ENCODE measurements at regions not wholly inside any gene's neighbourhood (a gene's known extent, or its start where the extent isn't known, plus 50 kb on each side); places are given as distances from the start of the nearest gene placed in this dataset.

- TF ChIP-seq, protein P1, sequence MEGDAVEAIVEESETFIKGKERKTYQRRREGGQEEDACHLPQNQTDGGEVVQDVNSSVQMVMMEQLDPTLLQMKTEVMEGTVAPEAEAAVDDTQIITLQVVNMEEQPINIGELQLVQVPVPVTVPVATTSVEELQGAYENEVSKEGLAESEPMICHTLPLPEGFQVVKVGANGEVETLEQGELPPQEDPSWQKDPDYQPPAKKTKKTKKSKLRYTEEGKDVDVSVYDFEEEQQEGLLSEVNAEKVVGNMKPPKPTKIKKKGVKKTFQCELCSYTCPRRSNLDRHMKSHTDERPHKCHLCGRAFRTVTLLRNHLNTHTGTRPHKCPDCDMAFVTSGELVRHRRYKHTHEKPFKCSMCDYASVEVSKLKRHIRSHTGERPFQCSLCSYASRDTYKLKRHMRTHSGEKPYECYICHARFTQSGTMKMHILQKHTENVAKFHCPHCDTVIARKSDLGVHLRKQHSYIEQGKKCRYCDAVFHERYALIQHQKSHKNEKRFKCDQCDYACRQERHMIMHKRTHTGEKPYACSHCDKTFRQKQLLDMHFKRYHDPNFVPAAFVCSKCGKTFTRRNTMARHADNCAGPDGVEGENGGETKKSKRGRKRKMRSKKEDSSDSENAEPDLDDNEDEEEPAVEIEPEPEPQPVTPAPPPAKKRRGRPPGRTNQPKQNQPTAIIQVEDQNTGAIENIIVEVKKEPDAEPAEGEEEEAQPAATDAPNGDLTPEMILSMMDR (conservative IDR thresholded peaks at IDR 0.05 in 1 of 2, IDR thresholded peaks at IDR 0.05 in 1 of 2; ENCODE audit: low read depth in 1 of 2, low read length in 2 of 2) = no peak
- TF ChIP-seq EZH2 (IDR thresholded peaks at IDR 0.05; ENCODE audit: low read length, missing control alignments) = no peak
These were observed 171.2 kb upstream of the UBL3 start for GRCh38 chr13:30021611-30022010.

Data from fibroblast of lung (primary cell).